A673 (cell line): ENCODE measurements at regions not wholly inside any gene's neighbourhood (a gene's known extent, or its start where the extent isn't known, plus 50 kb on each side); places are given as distances from the start of the nearest gene placed in this dataset.

Source experiments
- BruUV-seq: library from RNA; stranded (reverse); fragments of 400-500 nt; replicated peaks from 2 replicates; lab custom pipeline; 2021; lab: Mats Ljungman, UMichigan
- CTCF ChIA-PET: fragments of 300-600 bp; sonication (Branson Sonifier 250); formaldehyde crosslinking; loops from one replicate; lab custom pipeline; 2022; ENCODE audit warnings: antibody characterized with exemption; lab: Charles Lee
- POLR2A ChIA-PET: fragments of 300-600 bp; sonication (Branson Sonifier 250); formaldehyde crosslinking; loops from one replicate; lab custom pipeline; 2022; ENCODE audit warnings: antibody characterized with exemption; ENCODE audit not compliant: low non-redundant PET; lab: Charles Lee
- DNase-seq: peaks from one replicate; pipeline ENCODE4 v3.0.0-alpha.2; 2015; ENCODE audit warnings: low spot score
- H3K27ac ChIP-seq: fragments of 200-600 bp; sonication (generic); 2 replicates; pipeline ENCODE4 v1.5.1; 2016; ENCODE audit warnings: mixed run types, low read depth, mild to moderate bottlenecking, mixed read lengths, antibody characterized with exemption, low read length; ENCODE audit not compliant: poor library complexity, severe bottlenecking
- H3K27me3 ChIP-seq: fragments of 200-600 bp; sonication (generic); replicated peaks from 2 replicates; pipeline ENCODE4 v1.6.1; 2017; ENCODE audit warnings: mixed run types, low read depth, mild to moderate bottlenecking, mixed read lengths, antibody characterized with exemption, low read length; ENCODE audit not compliant: insufficient read depth, poor library complexity
- H3K36me3 ChIP-seq: fragments of 200-600 bp; sonication (generic); 2 replicates; pipeline ENCODE4 v1.6.1; 2016; ENCODE audit warnings: mixed run types, mild to moderate bottlenecking, mixed read lengths, antibody characterized with exemption, low read length; ENCODE audit not compliant: insufficient read depth, poor library complexity, severe bottlenecking
- H3K4me1 ChIP-seq: fragments of 200-600 bp; sonication (generic); 2 replicates; pipeline ENCODE4 v1.6.1; 2017; ENCODE audit warnings: mixed run types, mild to moderate bottlenecking, mixed read lengths, antibody characterized with exemption, low read length; ENCODE audit not compliant: insufficient read depth, poor library complexity, severe bottlenecking
- H3K4me3 ChIP-seq: fragments of 200-600 bp; sonication (generic); 2 replicates; pipeline ENCODE4 v1.5.1; 2016; ENCODE audit warnings: low read depth, mixed run types, mild to moderate bottlenecking, mixed read lengths, low read length; ENCODE audit not compliant: poor library complexity, severe bottlenecking
- H3K9me3 ChIP-seq: fragments of 200-600 bp; sonication (generic); 2 replicates; pipeline ENCODE4 v1.6.1; 2016; ENCODE audit warnings: mixed run types, low read depth, mild to moderate bottlenecking, mixed read lengths, antibody characterized with exemption, low read length; ENCODE audit not compliant: poor library complexity, severe bottlenecking
- CTCF ChIP-seq: fragments of 300-800, 200-600 bp; sonication (generic); conservative IDR thresholded peaks from 2 replicates; pipeline ENCODE4 v1.5.1; 2017; ENCODE audit warnings: low read depth, mild to moderate bottlenecking, antibody characterized with exemption, low read length, moderate library complexity, mixed read lengths
- EZH2 ChIP-seq: fragments of 200-600 bp; sonication (generic); IDR thresholded peaks from 2 replicates; pipeline ENCODE4 v1.6.1; 2017; ENCODE audit warnings: borderline replicate concordance, low read depth, mild to moderate bottlenecking, mixed read lengths, antibody characterized with exemption, low read length; ENCODE audit not compliant: poor library complexity, severe bottlenecking
- intact Hi-C: fragments of 100-400 bp; cut with micrococcal nuclease; formaldehyde crosslinking; loops from one replicate; pipeline ENCODE4 v1.10.0; 2022; ENCODE audit not compliant: unreplicated experiment

- CTCF ChIA-PET: no interaction called here
- H3K27me3 ChIP-seq: no peaks in the 10 kb centered on the region
- H3K4me1 ChIP-seq: no peaks in the 10 kb centered on the region
- DNase-seq: no peak
- H3K36me3 ChIP-seq: no peaks in the 10 kb centered on the region
- H3K4me3 ChIP-seq: no peak overlapping the region
- no peaks in the 10 kb centered on the region for H3K9me3 ChIP-seq
- H3K27ac ChIP-seq: no peak overlapping the region
- intact Hi-C loops: no loop called here
- POLR2A ChIA-PET: no interaction called here
- no TSS peak for BruUV-seq
- TF ChIP-seq EZH2 (no peak), CTCF (no peak)
These were observed 171.4 kb upstream of the CADPS start for GRCh38 chr3:63046580-63046979.

- Histone ChIP-seq H3K9me3 (no peaks in the 10 kb centered on the region), H3K36me3 (no peaks in the 10 kb centered on the region), H3K27me3 (no peaks in the 10 kb centered on the region), H3K27ac (no peak overlapping the region), H3K4me1 (no peaks in the 10 kb centered on the region), H3K4me3 (no peak overlapping the region)
- intact Hi-C loops: no loop called here
- no peak for DNase-seq
- ChIA-PET CTCF (no interaction called here), POLR2A (no interaction called here)
- TF ChIP-seq EZH2 (no peak), CTCF (no peak)
- BruUV-seq: no TSS peak
These were observed 171.9 kb upstream of the CADPS start for GRCh38 chr3:63047068-63047467.

GRCh38 chr3:63048367-63049326 is 173.4 kb upstream of the CADPS start:
- Histone ChIP-seq H3K36me3 (no peaks in the 10 kb centered on the region), H3K27me3 (no peaks in the 10 kb centered on the region), H3K9me3 (no peaks in the 10 kb centered on the region), H3K27ac (no peak overlapping the region), H3K4me1 (no peaks in the 10 kb centered on the region), H3K4me3 (no peak overlapping the region)
- TF ChIP-seq CTCF (no peak), EZH2 (no peak)
- BruUV-seq: no TSS peak
- ChIA-PET POLR2A (no interaction called here), CTCF (no interaction called here)
- intact Hi-C loops: no loop called here
- DNase-seq: no peak
